CD4-positive, alpha-beta T cell (primary cell): ENCODE measurements at regions not wholly inside any gene's neighbourhood (a gene's known extent, or its start where the extent isn't known, plus 50 kb on each side); places are given as distances from the start of the nearest gene placed in this dataset.

Experiments
- ATAC-seq: fragments of 200-7000 bp; cut with Tn5 transposase; one replicate; pipeline ENCODE4 v1.10.0; 2022; ENCODE audit warnings: mild to moderate bottlenecking; ENCODE audit not compliant: poor library complexity
- CTCF ChIA-PET: fragments of 350-600 bp; sonication (Branson Sonifier 250); formaldehyde crosslinking; loops from one replicate; lab custom pipeline; 2021; ENCODE audit warnings: antibody characterized with exemption, inconsistent platforms; lab: Charles Lee
- POLR2A ChIA-PET: fragments of 350-600 bp; sonication (Branson Sonifier 250); formaldehyde crosslinking; loops from one replicate; lab custom pipeline; 2021; ENCODE audit warnings: antibody characterized with exemption, inconsistent platforms; lab: Charles Lee
- DNase-seq, 14 experiments: peaks; one replicate each; pipeline ENCODE4 v3.0.0-alpha.2; 2013 to 2020; ENCODE audit warnings: mixed read lengths in 2 of 14
- H3K27ac ChIP-seq, 2 donors: one replicate each; pipeline versions ENCODE4 v1.5.1 to v1.7.0; 2013; ENCODE audit warnings: low read length in 2 of 2, low read depth in 1 of 2, mild to moderate bottlenecking in 1 of 2
- H3K27me3 ChIP-seq, 2 experiments: 1 replicate in 1 of 2; 2 replicates in 1 of 2; pipeline versions ENCODE4 v1.6.1 to v1.7.0; 2013; ENCODE audit warnings: low read length in 2 of 2, control low read depth in 1 of 2, mild to moderate bottlenecking in 1 of 2, moderate library complexity in 1 of 2; ENCODE audit not compliant: insufficient read depth in 2 of 2, control insufficient read depth in 1 of 2
- H3K36me3 ChIP-seq: one replicate; pipeline ENCODE4 v1.6.1; 2013; ENCODE audit warnings: low read length, control low read depth; ENCODE audit not compliant: insufficient read depth
- H3K4me1 ChIP-seq: one replicate; pipeline ENCODE4 v1.6.1; 2013; ENCODE audit warnings: low read length, control low read depth; ENCODE audit not compliant: insufficient read depth
- H3K4me3 ChIP-seq: one replicate; pipeline ENCODE4 v1.5.1; 2013; ENCODE audit warnings: mild to moderate bottlenecking, low read length, moderate library complexity
- H3K9me3 ChIP-seq, 2 experiments: 1 replicate in 1 of 2; 2 replicates in 1 of 2; pipeline versions ENCODE4 v1.6.1 to v1.7.0; 2013; ENCODE audit warnings: low read length in 2 of 2, mild to moderate bottlenecking in 2 of 2, control low read depth in 1 of 2, moderate library complexity in 1 of 2; ENCODE audit not compliant: control insufficient read depth in 1 of 2, insufficient read depth in 1 of 2
- H3K27ac Mint-ChIP-seq: one replicate; pipeline ENCODE4 v1.8.0; 2020; ENCODE audit warnings: mixed read lengths
- H3K27me3 Mint-ChIP-seq: one replicate; pipeline ENCODE4 v1.8.0; 2021; ENCODE audit warnings: mixed read lengths
- H3K36me3 Mint-ChIP-seq: one replicate; pipeline ENCODE4 v1.8.0; 2021; ENCODE audit warnings: low read depth, mixed read lengths
- H3K4me1 Mint-ChIP-seq: one replicate; pipeline ENCODE4 v1.8.0; 2021; ENCODE audit warnings: low read depth, mixed read lengths
- H3K4me3 Mint-ChIP-seq: one replicate; pipeline ENCODE4 v1.8.0; 2020; ENCODE audit warnings: mild to moderate bottlenecking, mixed read lengths
- H3K9me3 Mint-ChIP-seq: one replicate; pipeline ENCODE4 v1.8.0; 2020; ENCODE audit warnings: mixed read lengths
- intact Hi-C, 2 experiments: fragments of 100-400 bp; cut with DNase I in 1 of 2; cut with micrococcal nuclease in 1 of 2; formaldehyde crosslinking; loops; one replicate each; pipeline versions ENCODE4 v1.15.1 to v1.9.0; 2023 to 2025; cut with DNase I, micrococcal nuclease
- TF ChIP-seq, protein P1 (sequence below): fragments of 200-600 bp; IDR thresholded peaks from one replicate; pipeline ENCODE4 v1.8.0; 2022; ENCODE audit warnings: antibody characterized with exemption, mild to moderate bottlenecking

- H3K9me3 Mint-ChIP-seq, result peaks cover 14% of the 10 kb centered on the region
- H3K27me3 Mint-ChIP-seq, result no peaks in the 10 kb centered on the region
- H3K4me3 ChIP-seq, result no peak overlapping the region
- H3K27ac ChIP-seq, result no peak overlapping the region
- ATAC-seq (no peak), DNase-seq (no peak)
- peaks cover 0 to 14% of the 10 kb centered on the region in 2 experiments for H3K9me3 ChIP-seq
- CTCF ChIA-PET, result no interaction called here
- no peaks in the 10 kb centered on the region for H3K27me3 ChIP-seq
- POLR2A ChIA-PET, result no interaction called here
- H3K4me1 Mint-ChIP-seq, result no peaks in the 10 kb centered on the region
- H3K36me3 Mint-ChIP-seq, result no peaks in the 10 kb centered on the region
- TF ChIP-seq, protein P1, sequence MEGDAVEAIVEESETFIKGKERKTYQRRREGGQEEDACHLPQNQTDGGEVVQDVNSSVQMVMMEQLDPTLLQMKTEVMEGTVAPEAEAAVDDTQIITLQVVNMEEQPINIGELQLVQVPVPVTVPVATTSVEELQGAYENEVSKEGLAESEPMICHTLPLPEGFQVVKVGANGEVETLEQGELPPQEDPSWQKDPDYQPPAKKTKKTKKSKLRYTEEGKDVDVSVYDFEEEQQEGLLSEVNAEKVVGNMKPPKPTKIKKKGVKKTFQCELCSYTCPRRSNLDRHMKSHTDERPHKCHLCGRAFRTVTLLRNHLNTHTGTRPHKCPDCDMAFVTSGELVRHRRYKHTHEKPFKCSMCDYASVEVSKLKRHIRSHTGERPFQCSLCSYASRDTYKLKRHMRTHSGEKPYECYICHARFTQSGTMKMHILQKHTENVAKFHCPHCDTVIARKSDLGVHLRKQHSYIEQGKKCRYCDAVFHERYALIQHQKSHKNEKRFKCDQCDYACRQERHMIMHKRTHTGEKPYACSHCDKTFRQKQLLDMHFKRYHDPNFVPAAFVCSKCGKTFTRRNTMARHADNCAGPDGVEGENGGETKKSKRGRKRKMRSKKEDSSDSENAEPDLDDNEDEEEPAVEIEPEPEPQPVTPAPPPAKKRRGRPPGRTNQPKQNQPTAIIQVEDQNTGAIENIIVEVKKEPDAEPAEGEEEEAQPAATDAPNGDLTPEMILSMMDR, result no peak
- H3K4me3 Mint-ChIP-seq, result no peak overlapping the region
- intact Hi-C loops, result no loop called here
- H3K27ac Mint-ChIP-seq, result no peak overlapping the region
- H3K36me3 ChIP-seq, result no peaks in the 10 kb centered on the region
- H3K4me1 ChIP-seq, result no peaks in the 10 kb centered on the region
These were observed 690.7 kb upstream of the TBX3 start for GRCh38 chr12:115374480-115375185.

- no peak overlapping the region for H3K4me3 Mint-ChIP-seq
- Histone ChIP-seq H3K4me1 (no peaks in the 10 kb centered on the region), H3K27ac (no peak overlapping the region), H3K27me3 (no peaks in the 10 kb centered on the region), H3K36me3 (no peaks in the 10 kb centered on the region), H3K9me3 (peaks cover 0 to 18% of the 10 kb centered on the region in 2 experiments), H3K4me3 (no peak overlapping the region)
- TF ChIP-seq, protein P1, result no peak
- H3K36me3 Mint-ChIP-seq, result no peaks in the 10 kb centered on the region
- ATAC-seq, result no peak
- H3K27me3 Mint-ChIP-seq, result no peaks in the 10 kb centered on the region
- H3K27ac Mint-ChIP-seq, result no peak overlapping the region
- intact Hi-C loops, result no loop called here
- H3K9me3 Mint-ChIP-seq, result peaks cover 14% of the 10 kb centered on the region
- no peaks in the 10 kb centered on the region for H3K4me1 Mint-ChIP-seq
- CTCF ChIA-PET, result no interaction called here
- DNase-seq, result no peak
- POLR2A ChIA-PET, result no interaction called here
These were observed 687.7 kb upstream of the TBX3 start for GRCh38 chr12:115371711-115372110.

GRCh38 chr12:115370650-115371049 is 686.7 kb upstream of the TBX3 start:
- no peak overlapping the region for H3K4me3 ChIP-seq
- H3K4me3 Mint-ChIP-seq, result no peak overlapping the region
- no peaks in the 10 kb centered on the region for H3K36me3 Mint-ChIP-seq
- H3K27ac Mint-ChIP-seq, result no peak overlapping the region
- intact Hi-C loops, result no loop called here
- no peaks in the 10 kb centered on the region for H3K36me3 ChIP-seq
- CTCF ChIA-PET, result no interaction called here
- no peaks in the 10 kb centered on the region for H3K27me3 ChIP-seq
- H3K27me3 Mint-ChIP-seq, result no peaks in the 10 kb centered on the region
- ATAC-seq (no peak), DNase-seq (no peak)
- H3K27ac ChIP-seq, result no peak overlapping the region
- peaks cover 0 to 15% of the 10 kb centered on the region in 2 experiments for H3K9me3 ChIP-seq
- peaks cover 16% of the 10 kb centered on the region for H3K9me3 Mint-ChIP-seq
- no peaks in the 10 kb centered on the region for H3K4me1 Mint-ChIP-seq
- POLR2A ChIA-PET, result no interaction called here
- TF ChIP-seq, protein P1, result no peak
- no peaks in the 10 kb centered on the region for H3K4me1 ChIP-seq
